Mucosa of rectum (tissue), 2 donors: ENCODE measurements at regions not wholly inside any gene's neighbourhood (a gene's known extent, or its start where the extent isn't known, plus 50 kb on each side); places are given as distances from the start of the nearest gene placed in this dataset.
"Not testable (repeated sequence)": the region's sequence is repeated elsewhere in the genome, so short reads cannot be mapped to it uniquely, and the experiment has no call there.

ENCODE experiments used
- H3K27ac ChIP-seq, 2 donors: one replicate each; pipeline ENCODE4 v1.7.0; 2013; ENCODE audit warnings: inconsistent platforms in 2 of 2, low read depth in 2 of 2, low read length in 2 of 2
- H3K27me3 ChIP-seq, 2 donors: one replicate each; pipeline ENCODE4 v1.7.0; 2013; ENCODE audit warnings: low read length in 2 of 2; ENCODE audit not compliant: control insufficient read depth in 2 of 2, insufficient read depth in 2 of 2
- H3K36me3 ChIP-seq, 2 donors: one replicate each; pipeline ENCODE4 v1.7.0; 2013; ENCODE audit warnings: low read length in 2 of 2; ENCODE audit not compliant: control insufficient read depth in 2 of 2, insufficient read depth in 2 of 2
- H3K4me1 ChIP-seq, 2 donors: one replicate each; pipeline ENCODE4 v1.7.0; 2013; ENCODE audit warnings: low read length in 2 of 2, mild to moderate bottlenecking in 1 of 2; ENCODE audit not compliant: control insufficient read depth in 2 of 2, insufficient read depth in 2 of 2
- H3K4me3 ChIP-seq, 2 donors: one replicate each; pipeline ENCODE4 v1.7.0; 2013; ENCODE audit warnings: low read length in 2 of 2
- H3K9ac ChIP-seq, 2 donors: one replicate each; pipeline ENCODE4 v1.7.0; 2013; ENCODE audit warnings: low read length in 2 of 2, low read depth in 1 of 2, mild to moderate bottlenecking in 1 of 2
- H3K9me3 ChIP-seq, 2 donors: one replicate each; pipeline ENCODE4 v1.7.0; 2013; ENCODE audit warnings: low read length in 2 of 2; ENCODE audit not compliant: control insufficient read depth in 2 of 2
- donor health status: healthy.
- donor health status: Normal muscosa, but diverticular disease.

- H3K9ac ChIP-seq = no peak overlapping the region
- H3K4me3 ChIP-seq = no peak overlapping the region
- no peaks in the 10 kb centered on the region for H3K27me3 ChIP-seq
- H3K9me3 ChIP-seq = no peaks in the 10 kb centered on the region
- no peaks in the 10 kb centered on the region for H3K36me3 ChIP-seq
- no peaks in the 10 kb centered on the region for H3K4me1 ChIP-seq
- no peak overlapping the region for H3K27ac ChIP-seq
These were observed 188.5 kb upstream of the CCNG1 start for GRCh38 chr5:163248871-163249270.

GRCh38 chr5:163252950-163253349 lies 184.4 kb upstream of the CCNG1 start:
- Histone ChIP-seq H3K27ac (no peak overlapping the region), H3K9ac (no peak overlapping the region), H3K36me3 (no peaks in the 10 kb centered on the region), H3K27me3 (no peaks in the 10 kb centered on the region), H3K9me3 (no peaks in the 10 kb centered on the region), H3K4me1 (no peaks in the 10 kb centered on the region), H3K4me3 (no peak overlapping the region)

- H3K27me3 ChIP-seq = no peaks in the 10 kb centered on the region
- H3K27ac ChIP-seq = no peak overlapping the region
- H3K4me1 ChIP-seq = no peaks in the 10 kb centered on the region
- no peaks in the 10 kb centered on the region for H3K9me3 ChIP-seq
- no peak overlapping the region for H3K4me3 ChIP-seq
- no peaks in the 10 kb centered on the region for H3K36me3 ChIP-seq
- no peak overlapping the region for H3K9ac ChIP-seq
These were observed 177.9 kb upstream of the CCNG1 start for GRCh38 chr5:163259495-163259894.

GRCh38 chr5:163260471-163260870 lies 176.9 kb upstream of the CCNG1 start:
- Histone ChIP-seq H3K4me1 (no peaks in the 10 kb centered on the region), H3K9me3 (no peaks in the 10 kb centered on the region), H3K4me3 (no peak overlapping the region), H3K27ac (no peak overlapping the region), H3K9ac (no peak overlapping the region), H3K27me3 (no peaks in the 10 kb centered on the region), H3K36me3 (no peaks in the 10 kb centered on the region)

GRCh38 chr5:163260961-163261360 lies 176.4 kb upstream of the CCNG1 start:
- Histone ChIP-seq H3K9ac (no peak overlapping the region), H3K27me3 (no peaks in the 10 kb centered on the region), H3K4me3 (no peak overlapping the region), H3K36me3 (no peaks in the 10 kb centered on the region), H3K4me1 (no peaks in the 10 kb centered on the region), H3K9me3 (no peaks in the 10 kb centered on the region), H3K27ac (no peak overlapping the region)

- Histone ChIP-seq H3K9me3 (no peaks in the 10 kb centered on the region), H3K4me1 (no peaks in the 10 kb centered on the region), H3K27ac (no peak overlapping the region), H3K9ac (no peak overlapping the region), H3K27me3 (no peaks in the 10 kb centered on the region), H3K4me3 (no peak overlapping the region), H3K36me3 (no peaks in the 10 kb centered on the region)
These were observed 175.6 kb upstream of the CCNG1 start for GRCh38 chr5:163261647-163262269.

GRCh38 chr5:163266249-163266648 lies 171.1 kb upstream of the CCNG1 start:
- H3K4me1 ChIP-seq, H3K36me3 ChIP-seq, H3K4me3 ChIP-seq, H3K9me3 ChIP-seq, H3K27me3 ChIP-seq, H3K9ac ChIP-seq, H3K27ac ChIP-seq: not testable (repeated sequence)

- Histone ChIP-seq H3K9me3 (no peaks in the 10 kb centered on the region), H3K36me3 (no peaks in the 10 kb centered on the region), H3K27me3 (no peaks in the 10 kb centered on the region), H3K4me1 (no peaks in the 10 kb centered on the region), H3K4me3 (no peak overlapping the region), H3K27ac (no peak overlapping the region), H3K9ac (no peak overlapping the region)
These were observed 167.8 kb upstream of the CCNG1 start for GRCh38 chr5:163269624-163270023.

GRCh38 chr5:163276466-163276865 lies 160.9 kb upstream of the CCNG1 start:
- no peak overlapping the region for H3K9ac ChIP-seq
- H3K27ac ChIP-seq = no peak overlapping the region
- H3K4me1 ChIP-seq = no peaks in the 10 kb centered on the region
- H3K36me3 ChIP-seq = no peaks in the 10 kb centered on the region
- no peaks in the 10 kb centered on the region for H3K9me3 ChIP-seq
- H3K27me3 ChIP-seq = no peaks in the 10 kb centered on the region
- H3K4me3 ChIP-seq = no peak overlapping the region

- not testable (repeated sequence) for H3K36me3 ChIP-seq
These were observed 156.5 kb upstream of the CCNG1 start for GRCh38 chr5:163280897-163281296.

GRCh38 chr5:163281512-163281911 lies 155.9 kb upstream of the CCNG1 start:
- Histone ChIP-seq H3K4me1 (no peaks in the 10 kb centered on the region), H3K36me3 (no peaks in the 10 kb centered on the region), H3K27me3 (no peaks in the 10 kb centered on the region), H3K9ac (no peak overlapping the region), H3K9me3 (no peaks in the 10 kb centered on the region), H3K27ac (no peak overlapping the region), H3K4me3 (no peak overlapping the region)

More at GRCh38 chr5:163280897-163281296, 156.5 kb upstream of the CCNG1 start:
- H3K9me3 ChIP-seq, H3K27me3 ChIP-seq, H3K9ac ChIP-seq, H3K4me3 ChIP-seq, H3K27ac ChIP-seq, H3K4me1 ChIP-seq: not testable (repeated sequence)
